ENCODE measurements at regions not wholly inside any gene's neighbourhood (a gene's known extent, or its start where the extent isn't known, plus 50 kb on each side); places are given as distances from the start of the nearest gene placed in this dataset.

GRCh38 chr18:54436501-54436900 lies 78.8 kb downstream of the C18orf54 start:
- no peak for TF ChIP-seq FOXM1 (IDR thresholded peaks at IDR 0.05; ENCODE audit: borderline replicate concordance)
- TF ChIP-seq CTBP1 (IDR thresholded peaks at IDR 0.05; ENCODE audit: borderline replicate concordance) = no peak

Data from HEK293T (cell line).